ENCODE measurements at regions not wholly inside any gene's neighbourhood (a gene's known extent, or its start where the extent isn't known, plus 50 kb on each side); places are given as distances from the start of the nearest gene placed in this dataset.

DNA sequence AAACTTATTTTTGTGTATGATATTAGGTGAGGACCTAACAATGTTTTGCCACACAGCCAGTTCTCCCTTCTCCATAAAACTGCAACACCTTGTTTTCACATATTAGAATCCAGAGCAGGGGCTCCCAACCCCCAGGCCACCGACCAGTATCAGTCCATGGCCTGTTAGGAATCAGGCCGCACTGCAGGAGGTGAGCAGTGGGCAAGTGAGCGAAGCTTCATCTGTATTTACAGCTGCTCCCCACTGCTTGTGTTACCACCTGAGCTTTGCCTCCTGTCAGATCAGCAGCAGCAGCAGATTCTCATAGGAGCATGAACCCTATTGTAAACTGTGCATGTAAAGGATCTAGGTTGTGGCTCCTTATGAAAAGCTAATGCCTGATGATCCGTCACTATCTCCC, 185.9 kb upstream of the NSMCE3 start:
- TF ChIP-seq ISL1 (CRISPR knock-in tag; IDR thresholded peaks at IDR 0.05) (no peak), GLIS3 (CRISPR knock-in tag; IDR thresholded peaks at IDR 0.05) (no peak), RARB (CRISPR knock-in tag; IDR thresholded peaks at IDR 0.05) (no peak), ZFP30 (CRISPR knock-in tag; IDR thresholded peaks at IDR 0.05) (no peak), CSRNP3 (CRISPR knock-in tag; IDR thresholded peaks at IDR 0.05) (no peak), SNAI2 (CRISPR knock-in tag; IDR thresholded peaks at IDR 0.05) (no peak)

GRCh38 chr15:29455055-29455454, 185.4 kb upstream of the NSMCE3 start:
- no peak for ATAC-seq
- TF ChIP-seq ZNF8 (CRISPR knock-in tag; IDR thresholded peaks at IDR 0.05) (no peak), ESRRG (CRISPR knock-in tag; IDR thresholded peaks at IDR 0.05) (no peak), GLIS3 (CRISPR knock-in tag; IDR thresholded peaks at IDR 0.05) (no peak), OSR1 (CRISPR knock-in tag; IDR thresholded peaks at IDR 0.05) (no peak), ISL1 (CRISPR knock-in tag; IDR thresholded peaks at IDR 0.05) (no peak), ZFP3 (CRISPR knock-in tag; IDR thresholded peaks at IDR 0.05) (no peak), ZC3H10 (CRISPR knock-in tag; IDR thresholded peaks at IDR 0.05) (no peak), ARNTL (CRISPR knock-in tag; IDR thresholded peaks at IDR 0.05; ENCODE audit: borderline replicate concordance, low read depth) (no peak), ZFP30 (CRISPR knock-in tag; IDR thresholded peaks at IDR 0.05) (no peak), TOX (CRISPR knock-in tag; IDR thresholded peaks at IDR 0.05; ENCODE audit: borderline replicate concordance) (no peak), CSRNP3 (CRISPR knock-in tag; IDR thresholded peaks at IDR 0.05) (no peak), SNAI2 (CRISPR knock-in tag; IDR thresholded peaks at IDR 0.05) (no peak), PPARA (CRISPR knock-in tag; IDR thresholded peaks at IDR 0.05; ENCODE audit: borderline replicate concordance) (no peak), RARB (CRISPR knock-in tag; IDR thresholded peaks at IDR 0.05) (no peak), ZNF565 (CRISPR knock-in tag; conservative IDR thresholded peaks at IDR 0.05; ENCODE audit: low read depth) (no peak), POU6F1 (CRISPR knock-in tag; IDR thresholded peaks at IDR 0.05; ENCODE audit: borderline replicate concordance, low read depth) (no peak), ZNF70 (CRISPR knock-in tag; IDR thresholded peaks at IDR 0.05) (no peak), TCF4 (CRISPR knock-in tag; IDR thresholded peaks at IDR 0.05; ENCODE audit: borderline replicate concordance) (no peak)
- TF ChIP-seq, protein P1, sequence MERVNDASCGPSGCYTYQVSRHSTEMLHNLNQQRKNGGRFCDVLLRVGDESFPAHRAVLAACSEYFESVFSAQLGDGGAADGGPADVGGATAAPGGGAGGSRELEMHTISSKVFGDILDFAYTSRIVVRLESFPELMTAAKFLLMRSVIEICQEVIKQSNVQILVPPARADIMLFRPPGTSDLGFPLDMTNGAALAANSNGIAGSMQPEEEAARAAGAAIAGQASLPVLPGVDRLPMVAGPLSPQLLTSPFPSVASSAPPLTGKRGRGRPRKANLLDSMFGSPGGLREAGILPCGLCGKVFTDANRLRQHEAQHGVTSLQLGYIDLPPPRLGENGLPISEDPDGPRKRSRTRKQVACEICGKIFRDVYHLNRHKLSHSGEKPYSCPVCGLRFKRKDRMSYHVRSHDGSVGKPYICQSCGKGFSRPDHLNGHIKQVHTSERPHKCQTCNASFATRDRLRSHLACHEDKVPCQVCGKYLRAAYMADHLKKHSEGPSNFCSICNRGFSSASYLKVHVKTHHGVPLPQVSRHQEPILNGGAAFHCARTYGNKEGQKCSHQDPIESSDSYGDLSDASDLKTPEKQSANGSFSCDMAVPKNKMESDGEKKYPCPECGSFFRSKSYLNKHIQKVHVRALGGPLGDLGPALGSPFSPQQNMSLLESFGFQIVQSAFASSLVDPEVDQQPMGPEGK (CRISPR knock-in tag; IDR thresholded peaks at IDR 0.05; ENCODE audit: borderline replicate concordance), result no peak

More for the DNA sequence above, 185.9 kb upstream of the NSMCE3 start:
- ATAC-seq, result no peak

DNA sequence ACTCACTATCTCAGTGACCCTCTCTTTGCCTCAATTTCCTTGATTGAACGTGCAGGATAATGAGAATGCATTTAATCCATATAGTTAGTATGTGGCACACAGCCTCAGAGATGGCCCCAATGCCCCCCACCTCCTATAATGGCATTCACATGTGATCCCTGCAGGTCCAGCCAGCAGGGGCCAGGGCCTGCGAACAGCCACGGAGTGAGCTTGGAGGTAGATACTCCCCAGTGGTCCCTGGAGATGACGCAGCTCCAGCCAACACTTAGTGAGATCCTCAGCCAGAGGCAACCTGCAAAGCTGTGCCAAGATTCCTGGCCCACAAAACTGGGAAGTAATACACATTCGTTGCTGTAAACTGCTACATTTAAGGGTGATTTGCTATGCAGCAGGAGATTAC, 184.9 kb upstream of the NSMCE3 start:
- TF ChIP-seq, protein P2, sequence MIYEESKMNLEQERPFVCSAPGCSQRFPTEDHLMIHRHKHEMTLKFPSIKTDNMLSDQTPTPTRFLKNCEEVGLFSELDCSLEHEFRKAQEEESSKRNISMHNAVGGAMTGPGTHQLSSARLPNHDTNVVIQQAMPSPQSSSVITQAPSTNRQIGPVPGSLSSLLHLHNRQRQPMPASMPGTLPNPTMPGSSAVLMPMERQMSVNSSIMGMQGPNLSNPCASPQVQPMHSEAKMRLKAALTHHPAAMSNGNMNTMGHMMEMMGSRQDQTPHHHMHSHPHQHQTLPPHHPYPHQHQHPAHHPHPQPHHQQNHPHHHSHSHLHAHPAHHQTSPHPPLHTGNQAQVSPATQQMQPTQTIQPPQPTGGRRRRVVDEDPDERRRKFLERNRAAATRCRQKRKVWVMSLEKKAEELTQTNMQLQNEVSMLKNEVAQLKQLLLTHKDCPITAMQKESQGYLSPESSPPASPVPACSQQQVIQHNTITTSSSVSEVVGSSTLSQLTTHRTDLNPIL (CRISPR knock-in tag; IDR thresholded peaks at IDR 0.05; ENCODE audit: low read depth), result no peak
- TF ChIP-seq GLIS3 (CRISPR knock-in tag; IDR thresholded peaks at IDR 0.05) (no peak), ESRRG (CRISPR knock-in tag; IDR thresholded peaks at IDR 0.05) (no peak), TCF4 (CRISPR knock-in tag; IDR thresholded peaks at IDR 0.05; ENCODE audit: borderline replicate concordance) (no peak), BACH2 (CRISPR knock-in tag; IDR thresholded peaks at IDR 0.05; ENCODE audit: borderline replicate concordance) (no peak), OSR1 (CRISPR knock-in tag; IDR thresholded peaks at IDR 0.05) (no peak), ARNTL (CRISPR knock-in tag; IDR thresholded peaks at IDR 0.05; ENCODE audit: borderline replicate concordance, low read depth) (no peak), POU6F1 (CRISPR knock-in tag; IDR thresholded peaks at IDR 0.05; ENCODE audit: borderline replicate concordance, low read depth) (no peak), ISL1 (CRISPR knock-in tag; IDR thresholded peaks at IDR 0.05) (no peak), ZNF70 (CRISPR knock-in tag; IDR thresholded peaks at IDR 0.05) (no peak), ZC3H10 (CRISPR knock-in tag; IDR thresholded peaks at IDR 0.05) (no peak), CSRNP3 (CRISPR knock-in tag; IDR thresholded peaks at IDR 0.05) (no peak), PPARA (CRISPR knock-in tag; IDR thresholded peaks at IDR 0.05; ENCODE audit: borderline replicate concordance) (no peak), RARB (CRISPR knock-in tag; IDR thresholded peaks at IDR 0.05) (no peak), ZNF8 (CRISPR knock-in tag; IDR thresholded peaks at IDR 0.05) (no peak), ZNF565 (CRISPR knock-in tag; conservative IDR thresholded peaks at IDR 0.05; ENCODE audit: low read depth) (no peak), TOX (CRISPR knock-in tag; IDR thresholded peaks at IDR 0.05; ENCODE audit: borderline replicate concordance) (no peak)
- no peak for ATAC-seq

Measured in SK-N-SH treated with all-trans-retinoic acid at 6 μM for 48 hours (cell line).